Stimulated activated naive CD8-positive, alpha-beta T cell treated with anti-CD3 and anti-CD28 coated beads, Interleukin-15, Interleukin-2, amounts not matched to agents 100 ng/mL and 50 ng/mL, for 24 hours (primary cell): ENCODE measurements at regions not wholly inside any gene's neighbourhood (a gene's known extent, or its start where the extent isn't known, plus 50 kb on each side); places are given as distances from the start of the nearest gene placed in this dataset.
"Not testable (repeated sequence)": the region's sequence is repeated elsewhere in the genome, so short reads cannot be mapped to it uniquely, and the experiment has no call there.

Source experiments
- H3K27ac Mint-ChIP-seq: one replicate; pipeline ENCODE4 v1.8.0; 2021; ENCODE audit warnings: mild to moderate bottlenecking, mixed read lengths
- H3K27me3 Mint-ChIP-seq: one replicate; pipeline ENCODE4 v1.8.0; 2021; ENCODE audit warnings: mixed read lengths
- H3K36me3 Mint-ChIP-seq: one replicate; pipeline ENCODE4 v1.8.0; 2021; ENCODE audit warnings: low read depth, mixed read lengths
- H3K4me1 Mint-ChIP-seq: one replicate; pipeline ENCODE4 v1.8.0; 2021; ENCODE audit warnings: low read depth, mixed read lengths
- H3K4me3 Mint-ChIP-seq: one replicate; pipeline ENCODE4 v1.8.0; 2021; ENCODE audit warnings: mild to moderate bottlenecking, mixed read lengths
- H3K9me3 Mint-ChIP-seq: one replicate; pipeline ENCODE4 v1.8.0; 2021; ENCODE audit warnings: mixed read lengths

DNA sequence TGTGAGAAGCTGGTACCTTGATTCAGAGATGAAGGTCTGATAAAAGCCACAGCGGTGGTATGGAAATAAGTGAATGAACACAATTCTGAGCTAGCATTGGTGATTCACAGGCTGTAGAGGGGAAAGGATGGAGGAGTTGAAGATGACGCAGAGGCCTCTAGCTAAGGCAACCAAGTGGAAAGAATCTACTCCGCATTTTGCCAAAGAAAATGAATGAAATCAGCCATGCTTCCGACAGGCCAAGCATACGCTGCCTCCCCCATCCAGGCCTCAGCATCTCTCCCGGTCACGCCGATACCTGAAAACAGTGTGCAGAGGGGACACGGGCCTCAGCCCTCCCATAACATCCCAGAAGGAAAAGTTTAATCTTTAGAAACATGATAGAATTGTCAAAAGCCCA, 124.3 kb upstream of the UNC5B start:
- Mint-ChIP-seq H3K9me3 (no peaks in the 10 kb centered on the region), H3K27ac (no peak overlapping the region), H3K4me1 (no peaks in the 10 kb centered on the region), H3K36me3 (no peaks in the 10 kb centered on the region), H3K27me3 (peaks cover 20% of the 10 kb centered on the region), H3K4me3 (no peak overlapping the region)

DNA sequence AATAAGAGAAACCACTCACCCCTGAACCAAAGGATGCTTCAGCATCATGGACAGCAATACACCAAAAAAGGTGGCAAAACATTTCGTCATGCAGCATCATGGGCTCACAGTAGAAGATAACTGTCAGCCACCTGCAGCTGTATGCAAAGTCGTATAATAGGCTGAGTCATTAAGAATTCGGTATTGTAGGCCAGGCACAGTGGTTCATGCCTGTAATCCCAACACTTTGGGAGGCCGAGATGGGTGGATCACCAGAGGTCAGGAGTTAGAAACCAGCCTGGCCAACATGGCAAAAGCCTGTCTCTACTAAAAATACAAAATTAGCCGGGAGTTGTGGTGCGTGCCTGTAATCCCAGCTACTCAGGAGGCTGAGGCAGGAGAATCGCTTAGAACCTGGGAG, 123.8 kb upstream of the UNC5B start:
- not testable (repeated sequence) for H3K4me1 Mint-ChIP-seq, H3K9me3 Mint-ChIP-seq, H3K27ac Mint-ChIP-seq, H3K36me3 Mint-ChIP-seq, H3K4me3 Mint-ChIP-seq
- peaks cover 21% of the 10 kb centered on the region for H3K27me3 Mint-ChIP-seq

DNA sequence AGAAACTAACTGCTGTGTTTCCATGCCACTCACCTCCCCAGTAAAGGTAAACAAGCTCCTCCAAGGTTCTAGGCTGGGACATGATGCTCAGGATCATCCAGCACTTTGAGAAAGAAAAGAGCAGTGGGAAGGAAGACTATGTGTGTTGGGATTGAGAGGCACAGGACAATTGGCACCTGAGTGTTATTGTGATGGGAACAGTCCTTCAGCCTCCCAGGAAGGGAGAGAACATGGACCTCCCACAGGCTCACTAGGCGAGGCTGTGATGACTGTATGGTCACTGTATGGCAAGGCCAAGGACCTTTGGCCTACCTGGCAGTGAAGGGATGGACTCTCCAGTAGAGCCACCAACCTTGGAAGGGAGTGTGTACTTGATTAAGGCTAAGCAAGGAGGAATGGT, 123.2 kb upstream of the UNC5B start:
- Mint-ChIP-seq H3K27me3 (peaks cover 27% of the 10 kb centered on the region), H3K9me3 (peaks cover 3% of the 10 kb centered on the region), H3K4me1 (peaks cover 4% of the 10 kb centered on the region), H3K4me3 (no peak overlapping the region), H3K36me3 (peaks cover 3% of the 10 kb centered on the region), H3K27ac (no peak overlapping the region)

DNA sequence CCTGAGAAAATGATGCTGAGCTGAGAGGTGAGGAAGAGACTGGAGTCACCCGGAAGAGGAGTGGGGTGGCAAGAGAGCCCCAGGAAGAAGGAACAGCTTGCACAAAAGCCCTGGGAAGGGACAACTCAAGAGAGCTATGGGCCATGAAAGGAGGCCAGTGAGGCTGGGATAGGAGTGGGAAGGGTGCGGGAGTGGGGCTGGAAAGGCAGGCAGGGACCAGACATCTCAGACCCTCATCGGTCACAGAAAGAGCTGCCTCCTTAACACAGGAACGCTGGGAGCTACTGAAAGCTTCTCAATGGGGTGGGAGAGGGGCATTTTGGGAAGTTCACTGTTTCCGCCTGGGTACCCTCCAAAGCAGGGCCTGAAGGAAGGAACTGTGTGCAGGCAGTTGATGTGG, 122.0 kb upstream of the UNC5B start:
- H3K9me3 Mint-ChIP-seq = peaks cover 4% of the 10 kb centered on the region
- peaks cover 10% of the 10 kb centered on the region for H3K36me3 Mint-ChIP-seq
- peaks cover 35% of the 10 kb centered on the region for H3K27me3 Mint-ChIP-seq
- H3K27ac Mint-ChIP-seq = no peak overlapping the region
- H3K4me1 Mint-ChIP-seq = peaks cover 16% of the 10 kb centered on the region
- no peak overlapping the region for H3K4me3 Mint-ChIP-seq

DNA sequence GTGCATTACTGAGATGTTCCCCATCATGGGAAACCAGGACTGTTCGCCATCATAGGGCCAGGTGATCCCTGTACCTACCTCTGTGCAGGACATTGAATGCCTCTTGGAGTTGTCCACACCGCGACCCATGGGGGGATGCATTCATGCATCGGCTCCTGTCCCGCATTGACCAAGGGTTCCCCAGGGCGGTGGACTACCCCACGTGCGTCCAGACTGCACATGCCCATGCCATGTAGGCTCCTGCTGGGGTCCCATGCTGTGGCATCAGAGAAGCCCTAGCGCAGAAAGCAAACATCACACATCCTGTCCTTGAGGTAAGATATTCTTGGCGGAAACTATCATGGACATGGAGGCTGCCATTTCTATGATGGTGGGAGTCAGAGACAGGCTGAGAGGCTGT, 121.6 kb upstream of the UNC5B start:
- Mint-ChIP-seq H3K27me3 (peaks cover 35% of the 10 kb centered on the region), H3K36me3 (peaks cover 10% of the 10 kb centered on the region), H3K4me3 (no peak overlapping the region), H3K27ac (no peak overlapping the region), H3K4me1 (peaks cover 19% of the 10 kb centered on the region), H3K9me3 (peaks cover 4% of the 10 kb centered on the region)

DNA sequence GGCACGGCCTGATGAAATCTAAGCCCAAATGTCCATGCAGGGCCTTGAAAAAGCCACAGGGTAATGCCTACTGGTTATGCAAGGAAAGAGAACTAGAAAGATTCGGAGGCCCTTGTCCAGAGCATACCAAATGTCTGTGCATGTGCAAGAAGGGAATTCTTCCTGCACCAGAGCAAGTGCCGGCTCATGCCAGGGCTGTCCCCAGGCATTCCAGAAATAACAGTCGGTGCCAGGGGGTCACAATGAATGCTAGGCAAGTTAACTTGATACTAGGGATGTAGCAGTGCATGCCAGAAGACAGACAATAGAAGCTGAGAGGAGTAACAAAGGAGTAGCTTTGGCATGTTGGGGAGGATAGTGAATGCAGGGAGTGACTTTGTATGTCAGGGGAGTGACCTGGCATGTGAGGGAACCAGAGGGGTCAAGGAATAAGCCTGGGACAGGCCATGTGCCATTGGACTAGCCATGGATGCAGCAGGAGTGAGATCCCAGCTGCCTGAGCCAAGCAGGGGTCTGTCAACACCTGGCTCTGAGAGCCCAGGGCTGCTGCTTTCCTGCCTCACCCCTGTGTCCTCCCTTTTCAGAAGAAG, 119.5 kb upstream of the UNC5B start:
- Mint-ChIP-seq H3K4me1 (peaks cover 19% of the 10 kb centered on the region), H3K27me3 (peaks cover 47% of the 10 kb centered on the region), H3K36me3 (peaks cover 10% of the 10 kb centered on the region), H3K27ac (no peak overlapping the region), H3K9me3 (peaks cover 4% of the 10 kb centered on the region), H3K4me3 (no peak overlapping the region)

DNA sequence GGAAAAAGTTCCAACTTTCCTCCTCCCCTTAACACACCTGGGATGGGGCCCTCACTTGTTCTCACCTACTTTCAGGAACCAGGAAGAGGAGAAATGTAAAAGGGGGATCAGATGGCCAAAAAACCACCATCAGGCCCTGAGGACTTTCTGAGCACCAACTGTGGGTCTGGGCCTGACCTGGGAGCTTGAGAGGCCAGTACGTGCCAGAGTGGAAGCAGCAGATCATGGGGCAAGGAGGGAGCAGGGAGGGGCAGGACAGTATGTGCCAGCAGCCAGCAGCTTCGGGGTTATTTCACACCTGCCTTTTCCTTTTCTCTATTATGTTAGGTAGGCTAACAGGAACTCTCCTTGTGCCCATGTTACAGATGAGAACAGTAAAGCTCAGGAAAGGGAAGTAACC, 118.8 kb upstream of the UNC5B start:
- Mint-ChIP-seq H3K27me3 (peaks cover 47% of the 10 kb centered on the region), H3K4me1 (peaks cover 19% of the 10 kb centered on the region), H3K36me3 (peaks cover 10% of the 10 kb centered on the region), H3K9me3 (peaks cover 4% of the 10 kb centered on the region), H3K27ac (no peak overlapping the region), H3K4me3 (no peak overlapping the region)

DNA sequence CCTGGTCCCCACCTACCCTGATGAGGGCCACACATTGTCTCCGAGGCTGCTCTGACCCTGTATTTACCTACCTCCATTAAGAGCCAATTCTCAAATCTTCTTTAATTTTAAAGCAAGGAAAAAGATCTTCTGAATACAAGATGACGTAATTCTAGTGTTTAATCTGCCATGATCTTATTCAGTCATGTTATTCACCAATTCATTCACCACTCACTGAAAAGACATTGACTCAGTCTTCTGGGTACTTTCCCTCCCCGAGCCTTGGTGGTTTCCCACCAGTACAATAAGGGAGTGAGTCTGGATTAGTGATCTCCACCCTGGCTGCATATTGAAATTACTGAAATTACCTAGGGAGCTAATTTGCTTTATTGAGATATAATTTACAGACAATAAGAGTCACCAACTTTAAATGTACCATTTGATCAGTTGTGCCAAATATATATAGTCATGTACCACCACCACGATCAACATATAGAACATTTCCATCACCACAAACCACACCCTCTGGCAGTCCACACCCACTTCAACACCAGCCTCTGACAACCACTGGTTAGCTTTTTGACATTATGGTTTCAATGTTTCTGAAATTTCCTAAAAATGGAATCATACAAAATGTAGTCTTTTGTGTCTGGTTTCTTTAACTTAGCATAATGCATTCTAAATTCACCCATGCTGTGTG, 117.5 kb upstream of the UNC5B start:
- H3K4me3 Mint-ChIP-seq = no peak overlapping the region
- peaks cover 19% of the 10 kb centered on the region for H3K4me1 Mint-ChIP-seq
- H3K27ac Mint-ChIP-seq = peak overlapping the region; percentile 23

DNA sequence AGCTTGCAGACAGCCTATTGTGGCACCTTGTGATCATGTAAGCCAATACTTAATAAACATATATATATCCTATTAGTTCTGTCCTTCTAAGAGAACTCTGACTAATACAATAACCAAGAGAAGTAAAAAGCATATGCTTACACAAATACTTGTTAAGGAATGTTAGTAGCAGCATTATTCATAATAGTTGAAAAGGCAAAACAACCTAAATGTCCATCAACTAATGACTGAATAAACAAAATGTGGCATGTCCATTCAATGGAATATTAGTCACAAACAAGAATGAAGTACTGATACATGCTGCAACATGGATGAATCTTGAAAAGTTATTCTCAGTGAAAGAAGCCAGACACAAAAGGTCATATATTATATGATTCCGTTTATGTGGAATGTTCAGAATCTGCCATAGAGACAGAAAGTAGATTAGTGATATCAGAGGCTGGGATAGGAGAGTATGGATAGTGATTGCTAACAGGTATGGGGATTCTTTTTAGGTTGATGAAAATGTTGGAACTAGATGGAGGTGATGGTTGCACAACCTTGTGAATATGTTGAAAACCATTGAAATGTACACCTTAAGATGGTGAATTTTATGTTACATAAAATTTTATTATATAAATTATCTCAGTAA, 112.5 kb upstream of the UNC5B start:
- peaks cover 32% of the 10 kb centered on the region for H3K27me3 Mint-ChIP-seq
- H3K4me1 Mint-ChIP-seq = peaks cover 11% of the 10 kb centered on the region

More for the DNA sequence above, 117.5 kb upstream of the UNC5B start:
- Mint-ChIP-seq H3K9me3 (peaks cover 4% of the 10 kb centered on the region), H3K36me3 (peaks cover 10% of the 10 kb centered on the region), H3K27me3 (peaks cover 56% of the 10 kb centered on the region)

DNA sequence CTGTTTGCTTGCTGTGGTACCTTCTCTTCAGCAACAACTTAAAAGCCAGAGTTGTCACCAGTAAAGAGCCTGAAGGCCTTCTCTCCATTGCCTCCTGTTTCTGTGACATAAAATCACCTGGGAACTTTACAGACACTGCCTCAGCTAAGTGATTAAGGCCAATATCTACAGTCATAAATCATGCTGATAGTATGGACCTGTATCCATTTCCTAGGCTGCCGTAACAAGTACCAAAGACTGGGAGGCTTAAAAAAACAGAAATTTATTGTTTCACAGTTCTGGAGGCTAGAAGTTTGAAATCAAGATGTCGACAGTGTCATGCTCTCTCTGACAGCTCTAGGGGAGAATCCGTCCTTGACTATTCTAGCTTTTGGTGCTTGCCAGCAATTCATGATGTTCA, 108.4 kb upstream of the UNC5B start:
- Mint-ChIP-seq H3K4me1 (peaks cover 9% of the 10 kb centered on the region), H3K36me3 (no peaks in the 10 kb centered on the region), H3K27me3 (peaks cover 17% of the 10 kb centered on the region), H3K4me3 (no peak overlapping the region), H3K9me3 (no peaks in the 10 kb centered on the region), H3K27ac (no peak overlapping the region)

More for the DNA sequence above, 112.5 kb upstream of the UNC5B start:
- H3K4me3 Mint-ChIP-seq = no peak overlapping the region
- no peaks in the 10 kb centered on the region for H3K9me3 Mint-ChIP-seq
- H3K27ac Mint-ChIP-seq = no peak overlapping the region
- H3K36me3 Mint-ChIP-seq = peaks cover under 1% of the 10 kb centered on the region

DNA sequence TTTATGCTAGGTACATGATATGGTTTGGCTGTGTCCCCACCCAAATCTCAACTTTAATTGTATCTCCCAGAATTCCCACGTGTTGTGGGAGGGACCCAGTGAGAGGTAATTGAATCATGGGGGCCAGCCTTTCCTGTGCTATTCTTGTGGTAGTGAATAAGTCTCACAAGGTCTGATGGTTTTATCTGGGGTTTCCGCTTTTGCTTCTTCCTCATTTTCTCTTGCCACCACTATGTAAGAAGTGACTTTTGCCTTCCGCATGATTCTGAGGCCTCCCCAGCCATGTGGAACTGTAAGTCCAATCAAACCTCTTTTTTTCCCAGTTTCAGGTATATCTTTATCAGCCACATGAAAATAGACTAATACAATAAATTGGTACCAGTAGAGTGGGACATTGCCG, 106.2 kb upstream of the UNC5B start:
- H3K27me3 Mint-ChIP-seq, H3K27ac Mint-ChIP-seq: not testable (repeated sequence)

DNA sequence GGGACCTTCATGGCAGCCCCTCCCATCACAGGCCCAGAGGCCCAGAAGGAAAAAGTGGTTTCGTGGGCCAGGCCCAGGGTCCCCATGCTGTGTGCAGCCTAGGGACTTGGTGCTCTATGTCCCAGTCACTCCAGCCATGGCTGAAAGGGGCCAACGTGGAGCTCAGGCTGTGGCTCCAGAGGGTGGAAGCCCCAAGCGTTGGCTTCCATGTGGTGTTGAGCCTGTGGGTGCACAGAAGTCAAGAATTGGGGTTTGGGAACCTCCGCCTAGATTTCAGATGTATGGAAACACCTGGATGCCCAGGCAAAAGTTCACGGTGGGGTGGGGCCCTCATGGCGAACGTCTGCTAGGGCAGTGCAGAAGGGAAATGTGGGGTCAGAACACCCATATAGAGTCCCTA, 105.3 kb upstream of the UNC5B start:
- H3K36me3 Mint-ChIP-seq, H3K27me3 Mint-ChIP-seq, H3K4me3 Mint-ChIP-seq, H3K27ac Mint-ChIP-seq, H3K9me3 Mint-ChIP-seq, H3K4me1 Mint-ChIP-seq: not testable (repeated sequence)

More for the DNA sequence above, 106.2 kb upstream of the UNC5B start:
- not testable (repeated sequence) for H3K4me1 Mint-ChIP-seq, H3K4me3 Mint-ChIP-seq, H3K9me3 Mint-ChIP-seq, H3K36me3 Mint-ChIP-seq

DNA sequence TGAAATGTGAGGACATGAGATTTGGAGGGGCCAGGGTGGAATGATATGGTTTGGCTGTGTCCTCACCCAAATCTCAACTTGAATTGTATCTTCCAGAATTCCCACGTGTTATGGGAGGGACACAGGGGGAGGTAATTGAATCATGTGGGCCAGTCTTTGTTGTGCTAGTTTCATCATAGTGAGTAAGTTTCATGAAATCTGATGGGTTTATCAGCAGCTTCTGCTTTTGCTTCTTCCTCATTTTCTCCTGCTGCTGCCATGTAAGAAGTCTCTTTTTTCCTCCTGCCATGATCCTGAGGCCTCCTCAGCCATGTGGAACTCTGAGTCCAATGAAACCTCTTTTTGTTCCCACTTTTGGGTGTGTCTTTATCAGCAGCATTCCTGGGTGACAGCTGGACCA, 104.3 kb upstream of the UNC5B start:
- H3K27ac Mint-ChIP-seq, H3K36me3 Mint-ChIP-seq, H3K4me1 Mint-ChIP-seq, H3K9me3 Mint-ChIP-seq, H3K27me3 Mint-ChIP-seq, H3K4me3 Mint-ChIP-seq: not testable (repeated sequence)

DNA sequence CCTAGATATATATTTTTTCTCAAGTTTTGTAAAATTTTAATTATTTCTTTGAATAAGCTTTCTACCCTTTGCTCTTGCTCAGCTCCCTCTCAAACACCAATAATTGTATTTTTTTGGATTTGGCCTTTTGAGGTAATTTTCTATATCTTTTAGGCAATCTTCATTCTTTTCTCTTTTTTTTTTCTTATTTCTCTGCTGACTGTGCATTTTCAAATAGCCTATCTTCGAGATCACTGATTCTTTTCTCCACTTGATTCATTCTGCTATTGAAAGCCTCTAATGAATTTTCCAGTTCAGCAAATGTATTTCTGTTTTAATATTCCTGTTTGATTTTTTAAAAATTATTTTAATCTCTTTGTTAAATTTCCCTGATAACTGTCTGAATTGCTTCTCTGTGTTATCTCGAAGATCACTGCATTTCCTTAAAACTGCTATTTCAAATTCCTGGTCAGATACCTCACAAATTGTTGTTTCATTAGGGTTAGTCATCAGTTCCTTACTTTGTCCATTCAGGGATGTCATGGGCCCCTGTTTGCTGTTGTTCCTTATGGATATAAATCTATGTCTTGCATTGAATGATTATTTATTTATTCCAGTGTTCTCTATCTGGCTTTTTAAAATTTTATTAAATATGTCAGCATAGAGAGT, 100.1 kb upstream of the UNC5B start:
- Mint-ChIP-seq H3K27ac (no peak overlapping the region), H3K36me3 (peaks cover 6% of the 10 kb centered on the region), H3K27me3 (peaks cover 22% of the 10 kb centered on the region), H3K4me3 (no peak overlapping the region), H3K9me3 (peaks cover 23% of the 10 kb centered on the region), H3K4me1 (no peaks in the 10 kb centered on the region)

DNA sequence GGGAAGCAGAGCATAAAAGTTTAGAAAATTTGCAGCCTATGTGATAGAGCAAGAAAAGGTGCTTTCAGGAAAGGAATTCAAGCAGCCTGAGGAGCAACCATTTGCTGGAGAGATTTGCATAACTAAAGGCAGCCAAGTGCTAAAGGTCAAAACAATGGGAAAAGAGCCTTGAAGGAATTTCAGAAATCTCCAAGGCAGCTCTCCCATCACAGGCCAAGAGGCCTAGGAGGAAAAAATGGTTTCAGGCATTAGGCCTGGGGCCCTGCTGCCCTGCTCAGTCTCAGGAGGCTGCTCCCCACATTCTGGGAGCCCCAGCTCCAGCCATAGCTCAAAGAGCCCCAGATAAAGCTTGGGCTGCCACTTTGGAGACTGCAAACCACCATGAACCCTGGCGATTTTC, 95.9 kb upstream of the UNC5B start:
- Mint-ChIP-seq H3K27ac (no peak overlapping the region), H3K4me3 (no peak overlapping the region), H3K9me3 (peaks cover 40% of the 10 kb centered on the region)

More for the DNA sequence above, 95.9 kb upstream of the UNC5B start:
- H3K4me1 Mint-ChIP-seq = no peaks in the 10 kb centered on the region
- peaks cover 31% of the 10 kb centered on the region for H3K27me3 Mint-ChIP-seq
- H3K36me3 Mint-ChIP-seq = peaks cover 9% of the 10 kb centered on the region
